Tibial nerve (tissue), 4 donors: ENCODE measurements at regions not wholly inside any gene's neighbourhood (a gene's known extent, or its start where the extent isn't known, plus 50 kb on each side); places are given as distances from the start of the nearest gene placed in this dataset.
A peak's percentile ranks its signal among the peaks of the same experiment; 100 is the strongest.

Experiments
- EP300 ChIP-seq, 2 donors: sonication (generic); formaldehyde crosslinking; IDR thresholded peaks; one replicate each; pipeline ENCODE4 v1.6.1; 2017; ENCODE audit warnings: antibody characterized with exemption in 2 of 2, mild to moderate bottlenecking in 1 of 2
- POLR2A ChIP-seq, 2 donors: fragments of 450-650 bp; IDR thresholded peaks; one replicate each; pipeline ENCODE4 v1.6.1; 2017; ENCODE audit warnings: antibody characterized with exemption in 2 of 2, mild to moderate bottlenecking in 2 of 2, moderate library complexity in 2 of 2
- TF ChIP-seq, protein P1 (sequence below), 5 experiments: fragments of 200-600 bp in 3 of 5; fragments of 450-650 bp in 2 of 5; sonication (generic) in 3 of 5; IDR thresholded peaks; one replicate each; pipeline ENCODE4 v1.5.1; 2016 to 2019; ENCODE audit warnings: antibody characterized with exemption in 5 of 5, mild to moderate bottlenecking in 3 of 5, moderate library complexity in 2 of 5

DNA sequence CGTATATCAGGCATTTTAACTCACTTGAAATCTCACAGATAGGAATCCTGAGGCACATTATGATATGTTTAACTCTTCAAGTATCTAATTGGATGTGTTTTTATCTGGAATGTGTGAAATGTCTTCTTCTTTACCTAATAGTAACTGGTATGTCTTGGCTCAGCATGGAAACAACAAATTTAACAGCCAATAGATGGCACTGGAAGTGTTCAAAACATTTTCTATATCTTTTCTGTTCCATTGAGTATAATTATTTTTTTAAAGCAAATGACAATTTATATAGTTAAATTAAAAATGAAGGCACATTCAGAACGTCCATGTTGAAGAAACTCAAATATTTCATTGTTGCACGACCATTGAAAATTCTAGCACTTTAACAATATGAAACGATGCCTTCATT lies 164.6 kb upstream of the SLC16A7 start:
- TF ChIP-seq, protein P1, sequence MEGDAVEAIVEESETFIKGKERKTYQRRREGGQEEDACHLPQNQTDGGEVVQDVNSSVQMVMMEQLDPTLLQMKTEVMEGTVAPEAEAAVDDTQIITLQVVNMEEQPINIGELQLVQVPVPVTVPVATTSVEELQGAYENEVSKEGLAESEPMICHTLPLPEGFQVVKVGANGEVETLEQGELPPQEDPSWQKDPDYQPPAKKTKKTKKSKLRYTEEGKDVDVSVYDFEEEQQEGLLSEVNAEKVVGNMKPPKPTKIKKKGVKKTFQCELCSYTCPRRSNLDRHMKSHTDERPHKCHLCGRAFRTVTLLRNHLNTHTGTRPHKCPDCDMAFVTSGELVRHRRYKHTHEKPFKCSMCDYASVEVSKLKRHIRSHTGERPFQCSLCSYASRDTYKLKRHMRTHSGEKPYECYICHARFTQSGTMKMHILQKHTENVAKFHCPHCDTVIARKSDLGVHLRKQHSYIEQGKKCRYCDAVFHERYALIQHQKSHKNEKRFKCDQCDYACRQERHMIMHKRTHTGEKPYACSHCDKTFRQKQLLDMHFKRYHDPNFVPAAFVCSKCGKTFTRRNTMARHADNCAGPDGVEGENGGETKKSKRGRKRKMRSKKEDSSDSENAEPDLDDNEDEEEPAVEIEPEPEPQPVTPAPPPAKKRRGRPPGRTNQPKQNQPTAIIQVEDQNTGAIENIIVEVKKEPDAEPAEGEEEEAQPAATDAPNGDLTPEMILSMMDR (IDR thresholded peaks at IDR 0.05): peak in 1 of 5 experiments; percentile 7
- TF ChIP-seq POLR2A (IDR thresholded peaks at IDR 0.05): no peak
- TF ChIP-seq EP300 (IDR thresholded peaks at IDR 0.05): no peak
